ENCODE measurements at regions not wholly inside any gene's neighbourhood (a gene's known extent, or its start where the extent isn't known, plus 50 kb on each side); places are given as distances from the start of the nearest gene placed in this dataset.

GRCh38 chr5:167271511-167271910 lies 1019.9 kb upstream of the WWC1 start:
- Histone ChIP-seq H3K27me3 (ENCODE audit: low read depth, low read length) (no peaks in the 10 kb centered on the region), H3K4me3 (ENCODE audit: low read depth in 1 of 2, low read length in 2 of 2) (no peak overlapping the region), H3K36me3 (ENCODE audit: control insufficient read depth in 1 of 2, insufficient read depth in 2 of 2, low read length in 2 of 2) (no peaks in the 10 kb centered on the region), H3K27ac (ENCODE audit: low read length) (no peak overlapping the region), H3K4me1 (ENCODE audit: control insufficient read depth in 1 of 2, insufficient read depth in 2 of 2, low read length in 2 of 2) (peaks cover 0 to 6% of the 10 kb centered on the region in 2 donors), H3K9me3 (ENCODE audit: control insufficient read depth in 1 of 2, low read length in 2 of 2) (no peaks in the 10 kb centered on the region)

GRCh38 chr5:167280111-167280510 lies 1011.3 kb upstream of the WWC1 start:
- H3K27me3 ChIP-seq (ENCODE audit: low read depth, low read length): no peaks in the 10 kb centered on the region
- H3K27ac ChIP-seq (ENCODE audit: low read length): no peak overlapping the region

GRCh38 chr5:167281925-167282324 lies 1009.5 kb upstream of the WWC1 start:
- H3K9me3 ChIP-seq (ENCODE audit: control insufficient read depth in 1 of 2, low read length in 2 of 2): no peaks in the 10 kb centered on the region
- H3K36me3 ChIP-seq (ENCODE audit: control insufficient read depth in 1 of 2, insufficient read depth in 2 of 2, low read length in 2 of 2): no peaks in the 10 kb centered on the region
- H3K4me1 ChIP-seq (ENCODE audit: control insufficient read depth in 1 of 2, insufficient read depth in 2 of 2, low read length in 2 of 2): no peaks in the 10 kb centered on the region
- H3K4me3 ChIP-seq (ENCODE audit: low read depth in 1 of 2, low read length in 2 of 2): no peak overlapping the region
- H3K27me3 ChIP-seq (ENCODE audit: low read depth, low read length): no peaks in the 10 kb centered on the region
- no peak overlapping the region for H3K27ac ChIP-seq (ENCODE audit: low read length)

More at GRCh38 chr5:167280111-167280510, 1011.3 kb upstream of the WWC1 start:
- no peak overlapping the region for H3K4me3 ChIP-seq (ENCODE audit: low read depth in 1 of 2, low read length in 2 of 2)
- H3K9me3 ChIP-seq (ENCODE audit: control insufficient read depth in 1 of 2, low read length in 2 of 2): no peaks in the 10 kb centered on the region
- H3K36me3 ChIP-seq (ENCODE audit: control insufficient read depth in 1 of 2, insufficient read depth in 2 of 2, low read length in 2 of 2): no peaks in the 10 kb centered on the region
- H3K4me1 ChIP-seq (ENCODE audit: control insufficient read depth in 1 of 2, insufficient read depth in 2 of 2, low read length in 2 of 2): no peaks in the 10 kb centered on the region

- H3K36me3 ChIP-seq (ENCODE audit: control insufficient read depth in 1 of 2, insufficient read depth in 2 of 2, low read length in 2 of 2): no peaks in the 10 kb centered on the region
- no peaks in the 10 kb centered on the region for H3K27me3 ChIP-seq (ENCODE audit: low read depth, low read length)
- no peak overlapping the region for H3K4me3 ChIP-seq (ENCODE audit: low read depth in 1 of 2, low read length in 2 of 2)
- no peaks in the 10 kb centered on the region for H3K4me1 ChIP-seq (ENCODE audit: control insufficient read depth in 1 of 2, insufficient read depth in 2 of 2, low read length in 2 of 2)
- H3K9me3 ChIP-seq (ENCODE audit: control insufficient read depth in 1 of 2, low read length in 2 of 2): no peaks in the 10 kb centered on the region
- no peak overlapping the region for H3K27ac ChIP-seq (ENCODE audit: low read length)
These were observed 1007.8 kb upstream of the WWC1 start for GRCh38 chr5:167283691-167284090.

- Histone ChIP-seq H3K9me3 (ENCODE audit: control insufficient read depth in 1 of 2, low read length in 2 of 2) (no peaks in the 10 kb centered on the region), H3K27me3 (ENCODE audit: low read depth, low read length) (no peaks in the 10 kb centered on the region), H3K4me1 (ENCODE audit: control insufficient read depth in 1 of 2, insufficient read depth in 2 of 2, low read length in 2 of 2) (no peaks in the 10 kb centered on the region), H3K36me3 (ENCODE audit: control insufficient read depth in 1 of 2, insufficient read depth in 2 of 2, low read length in 2 of 2) (no peaks in the 10 kb centered on the region), H3K4me3 (ENCODE audit: low read depth in 1 of 2, low read length in 2 of 2) (no peak overlapping the region), H3K27ac (ENCODE audit: low read length) (no peak overlapping the region)
These were observed 1007.1 kb upstream of the WWC1 start for GRCh38 chr5:167284222-167284890.

- no peak overlapping the region for H3K4me3 ChIP-seq (ENCODE audit: low read depth in 1 of 2, low read length in 2 of 2)
- H3K9me3 ChIP-seq (ENCODE audit: control insufficient read depth in 1 of 2, low read length in 2 of 2): no peaks in the 10 kb centered on the region
- no peaks in the 10 kb centered on the region for H3K36me3 ChIP-seq (ENCODE audit: control insufficient read depth in 1 of 2, insufficient read depth in 2 of 2, low read length in 2 of 2)
- no peaks in the 10 kb centered on the region for H3K4me1 ChIP-seq (ENCODE audit: control insufficient read depth in 1 of 2, insufficient read depth in 2 of 2, low read length in 2 of 2)
- no peak overlapping the region for H3K27ac ChIP-seq (ENCODE audit: low read length)
- no peaks in the 10 kb centered on the region for H3K27me3 ChIP-seq (ENCODE audit: low read depth, low read length)
These were observed 1005.9 kb upstream of the WWC1 start for GRCh38 chr5:167285591-167285990.

- H3K27ac ChIP-seq (ENCODE audit: low read length): no peak overlapping the region
These were observed 1004.6 kb upstream of the WWC1 start for GRCh38 chr5:167286891-167287290.

GRCh38 chr5:167290478-167290877 lies 1001.0 kb upstream of the WWC1 start:
- Histone ChIP-seq H3K27ac (ENCODE audit: low read length) (no peak overlapping the region), H3K36me3 (ENCODE audit: control insufficient read depth in 1 of 2, insufficient read depth in 2 of 2, low read length in 2 of 2) (no peaks in the 10 kb centered on the region), H3K4me1 (ENCODE audit: control insufficient read depth in 1 of 2, insufficient read depth in 2 of 2, low read length in 2 of 2) (peaks cover 0 to 10% of the 10 kb centered on the region in 2 donors), H3K4me3 (ENCODE audit: low read depth in 1 of 2, low read length in 2 of 2) (no peak overlapping the region), H3K27me3 (ENCODE audit: low read depth, low read length) (no peaks in the 10 kb centered on the region), H3K9me3 (ENCODE audit: control insufficient read depth in 1 of 2, low read length in 2 of 2) (no peaks in the 10 kb centered on the region)

More at GRCh38 chr5:167286891-167287290, 1004.6 kb upstream of the WWC1 start:
- no peaks in the 10 kb centered on the region for H3K9me3 ChIP-seq (ENCODE audit: control insufficient read depth in 1 of 2, low read length in 2 of 2)
- no peak overlapping the region for H3K4me3 ChIP-seq (ENCODE audit: low read depth in 1 of 2, low read length in 2 of 2)
- H3K36me3 ChIP-seq (ENCODE audit: control insufficient read depth in 1 of 2, insufficient read depth in 2 of 2, low read length in 2 of 2): no peaks in the 10 kb centered on the region
- no peaks in the 10 kb centered on the region for H3K4me1 ChIP-seq (ENCODE audit: control insufficient read depth in 1 of 2, insufficient read depth in 2 of 2, low read length in 2 of 2)
- H3K27me3 ChIP-seq (ENCODE audit: low read depth, low read length): no peaks in the 10 kb centered on the region

GRCh38 chr5:167294882-167295680 lies 996.4 kb upstream of the WWC1 start:
- Histone ChIP-seq H3K4me1 (ENCODE audit: control insufficient read depth in 1 of 2, insufficient read depth in 2 of 2, low read length in 2 of 2) (peaks cover 0 to 14% of the 10 kb centered on the region in 2 donors), H3K9me3 (ENCODE audit: control insufficient read depth in 1 of 2, low read length in 2 of 2) (no peaks in the 10 kb centered on the region), H3K27me3 (ENCODE audit: low read depth, low read length) (no peaks in the 10 kb centered on the region), H3K27ac (ENCODE audit: low read length) (no peak overlapping the region), H3K36me3 (ENCODE audit: control insufficient read depth in 1 of 2, insufficient read depth in 2 of 2, low read length in 2 of 2) (no peaks in the 10 kb centered on the region), H3K4me3 (ENCODE audit: low read depth in 1 of 2, low read length in 2 of 2) (no peak overlapping the region)

- H3K36me3 ChIP-seq (ENCODE audit: control insufficient read depth in 1 of 2, insufficient read depth in 2 of 2, low read length in 2 of 2): no peaks in the 10 kb centered on the region
- H3K4me1 ChIP-seq (ENCODE audit: control insufficient read depth in 1 of 2, insufficient read depth in 2 of 2, low read length in 2 of 2): peaks cover 0 to 14% of the 10 kb centered on the region in 2 donors
- no peaks in the 10 kb centered on the region for H3K27me3 ChIP-seq (ENCODE audit: low read depth, low read length)
- no peak overlapping the region for H3K4me3 ChIP-seq (ENCODE audit: low read depth in 1 of 2, low read length in 2 of 2)
- H3K9me3 ChIP-seq (ENCODE audit: control insufficient read depth in 1 of 2, low read length in 2 of 2): no peaks in the 10 kb centered on the region
- H3K27ac ChIP-seq (ENCODE audit: low read length): no peak overlapping the region
These were observed 995.8 kb upstream of the WWC1 start for GRCh38 chr5:167295681-167296005.

GRCh38 chr5:167296066-167296465 lies 995.4 kb upstream of the WWC1 start:
- H3K27ac ChIP-seq (ENCODE audit: low read length): no peak overlapping the region
- H3K4me3 ChIP-seq (ENCODE audit: low read depth in 1 of 2, low read length in 2 of 2): no peak overlapping the region
- H3K27me3 ChIP-seq (ENCODE audit: low read depth, low read length): no peaks in the 10 kb centered on the region
- H3K9me3 ChIP-seq (ENCODE audit: control insufficient read depth in 1 of 2, low read length in 2 of 2): no peaks in the 10 kb centered on the region
- H3K36me3 ChIP-seq (ENCODE audit: control insufficient read depth in 1 of 2, insufficient read depth in 2 of 2, low read length in 2 of 2): no peaks in the 10 kb centered on the region
- peaks cover 0 to 14% of the 10 kb centered on the region in 2 donors for H3K4me1 ChIP-seq (ENCODE audit: control insufficient read depth in 1 of 2, insufficient read depth in 2 of 2, low read length in 2 of 2)

Measured in muscle layer of duodenum (tissue), 2 donors.